K562 (cell line): ENCODE measurements at regions not wholly inside any gene's neighbourhood (a gene's known extent, or its start where the extent isn't known, plus 50 kb on each side); places are given as distances from the start of the nearest gene placed in this dataset.

ENCODE experiments used
- ARID1B ChIP-seq: fragments of 450-650 bp; IDR thresholded peaks from 2 replicates; pipeline ENCODE4 v1.6.1; 2016; ENCODE audit warnings: antibody characterized with exemption, mild to moderate bottlenecking, inconsistent platforms
- ATF7 ChIP-seq: fragments of 450-650 bp; IDR thresholded peaks from 2 replicates; pipeline ENCODE4 v1.7.1; 2014; ENCODE audit warnings: mild to moderate bottlenecking, moderate library complexity
- CBFB ChIP-seq: sonication (generic); formaldehyde crosslinking; IDR thresholded peaks from 2 replicates; pipeline ENCODE4 v1.4.0; 2020; ENCODE audit warnings: mild to moderate bottlenecking, missing genetic modification reagents
- HLTF ChIP-seq: fragments of 450-650 bp; IDR thresholded peaks from 2 replicates; pipeline ENCODE4 v1.6.1; 2016
- HMG20A ChIP-seq: fragments of 450-650 bp; formaldehyde crosslinking; conservative IDR thresholded peaks from 2 replicates; pipeline ENCODE4 v1.4.0; 2020; ENCODE audit warnings: mild to moderate bottlenecking, mixed read lengths
- HMG20B ChIP-seq: fragments of 250-450 bp; sonication (Bioruptor Pico); IDR thresholded peaks from 2 replicates; pipeline ENCODE4 v1.5.0; 2021; ENCODE audit warnings: mild to moderate bottlenecking
- JUNB ChIP-seq: fragments of 450-650 bp; formaldehyde crosslinking; conservative IDR thresholded peaks from 2 replicates; pipeline ENCODE4 v1.4.0; 2020; ENCODE audit warnings: mild to moderate bottlenecking
- MEF2D ChIP-seq: conservative IDR thresholded peaks from 2 replicates; pipeline ENCODE4 v1.6.1; 2016; ENCODE audit warnings: low read depth, missing genetic modification characterization, missing compliant biosample characterization
- NBN ChIP-seq: fragments of 450-650 bp; IDR thresholded peaks from 2 replicates; pipeline ENCODE4 v1.6.1; 2016; ENCODE audit warnings: low read depth, mild to moderate bottlenecking
- NCOA6 ChIP-seq: fragments of 450-650 bp; IDR thresholded peaks from 2 replicates; pipeline ENCODE4 v1.6.1; 2017; ENCODE audit warnings: mild to moderate bottlenecking
- NR2C1 ChIP-seq, 2 experiments: fragments of 450-650 bp; IDR thresholded peaks; 2 replicates each; pipeline ENCODE4 v1.6.1; 2017; ENCODE audit warnings: mild to moderate bottlenecking in 2 of 2, antibody characterized with exemption in 1 of 2, inconsistent platforms in 1 of 2, missing compliant biosample characterization in 1 of 2, missing genetic modification characterization in 1 of 2
- PRMT5 ChIP-seq: sonication (generic); formaldehyde crosslinking; IDR thresholded peaks from 2 replicates; pipeline ENCODE4 v1.5.0; 2020; ENCODE audit warnings: missing genetic modification reagents
- SMAD1 ChIP-seq: fragments of 150-350 bp; IDR thresholded peaks from 2 replicates; pipeline ENCODE4 v1.6.1; 2014; ENCODE audit warnings: low read length, low read depth; ENCODE audit not compliant: partially characterized antibody
- SMARCC2 ChIP-seq: fragments of 450-650 bp; IDR thresholded peaks from 2 replicates; pipeline ENCODE4 v1.6.1; 2017; ENCODE audit warnings: antibody characterized with exemption, moderate library complexity, mild to moderate bottlenecking, low read depth
- TAL1 ChIP-seq: fragments of 450-650 bp; IDR thresholded peaks from 2 replicates; pipeline ENCODE4 v1.6.1; 2016; ENCODE audit warnings: mild to moderate bottlenecking
- TCF15 ChIP-seq: fragments of 250-450 bp; sonication (Bioruptor Pico); IDR thresholded peaks from 2 replicates; pipeline ENCODE4 v1.8.0; 2022; ENCODE audit warnings: moderate library complexity, mild to moderate bottlenecking, inconsistent platforms
- TSC22D4 ChIP-seq: fragments of 450-650 bp; IDR thresholded peaks from 2 replicates; pipeline ENCODE4 v1.6.1; 2016; ENCODE audit warnings: missing genetic modification characterization, missing biosample characterization, control low read depth
- ZNF561 ChIP-seq: fragments of 450-650 bp; formaldehyde crosslinking; conservative IDR thresholded peaks from 2 replicates; pipeline ENCODE4 v1.4.0; 2020; ENCODE audit warnings: mild to moderate bottlenecking, moderate library complexity
- ZNF76 ChIP-seq: fragments of 250-450 bp; sonication (Bioruptor Pico); IDR thresholded peaks from 2 replicates; pipeline ENCODE4 v1.4.0; 2020; ENCODE audit warnings: mild to moderate bottlenecking, moderate library complexity, borderline replicate concordance
- TF ChIP-seq, protein P1 (sequence below): IDR thresholded peaks from 3 replicates; pipeline ENCODE4 v1.6.1; 2011; ENCODE audit warnings: borderline replicate concordance, mild to moderate bottlenecking; ENCODE audit not compliant: insufficient read length, insufficient read depth
- TF ChIP-seq, protein P2 (sequence below): fragments of 450-650 bp; IDR thresholded peaks from 2 replicates; pipeline ENCODE4 v1.7.0; 2016; ENCODE audit warnings: borderline replicate concordance
- TF ChIP-seq, protein P3 (sequence below): fragments of 450-650 bp; formaldehyde crosslinking; IDR thresholded peaks from 2 replicates; pipeline ENCODE4 v1.4.0; 2020; ENCODE audit warnings: mild to moderate bottlenecking, moderate library complexity
- TF ChIP-seq, protein P4 (sequence below): fragments of 450-650 bp; IDR thresholded peaks from 2 replicates; pipeline ENCODE4 v1.6.1; 2017; ENCODE audit warnings: antibody characterized with exemption

- TF ChIP-seq SMAD1 (no peak), TAL1 (peak; percentile 25; the same call in 1 of the 2 replicates), JUNB (no peak), MEF2D (tag) (no peak), ZNF561 (CRISPR knock-in tag) (no peak), TCF15 (CRISPR knock-in tag) (no peak), ZNF76 (CRISPR knock-in tag) (no peak), HMG20A (CRISPR knock-in tag) (no peak), NCOA6 (no peak), HMG20B (no peak), ATF7 (peak; percentile 78), PRMT5 (CRISPR knock-in tag) (no peak), NBN (peak; percentile 48; the same call in 1 of the 2 replicates), TSC22D4 (tag) (no peak), NR2C1 (IDR thresholded peaks at IDR 0.05) (no peak), NR2C1 (tag; IDR thresholded peaks at IDR 0.05) (no peak), SMARCC2 (peak; percentile 59; the same call in 1 of the 2 replicates), ARID1B (peak; percentile 80), CBFB (CRISPR knock-in tag) (no peak), HLTF (no peak)
- TF ChIP-seq, protein P1, sequence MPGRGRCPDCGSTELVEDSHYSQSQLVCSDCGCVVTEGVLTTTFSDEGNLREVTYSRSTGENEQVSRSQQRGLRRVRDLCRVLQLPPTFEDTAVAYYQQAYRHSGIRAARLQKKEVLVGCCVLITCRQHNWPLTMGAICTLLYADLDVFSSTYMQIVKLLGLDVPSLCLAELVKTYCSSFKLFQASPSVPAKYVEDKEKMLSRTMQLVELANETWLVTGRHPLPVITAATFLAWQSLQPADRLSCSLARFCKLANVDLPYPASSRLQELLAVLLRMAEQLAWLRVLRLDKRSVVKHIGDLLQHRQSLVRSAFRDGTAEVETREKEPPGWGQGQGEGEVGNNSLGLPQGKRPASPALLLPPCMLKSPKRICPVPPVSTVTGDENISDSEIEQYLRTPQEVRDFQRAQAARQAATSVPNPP = no peak
- TF ChIP-seq, protein P2, sequence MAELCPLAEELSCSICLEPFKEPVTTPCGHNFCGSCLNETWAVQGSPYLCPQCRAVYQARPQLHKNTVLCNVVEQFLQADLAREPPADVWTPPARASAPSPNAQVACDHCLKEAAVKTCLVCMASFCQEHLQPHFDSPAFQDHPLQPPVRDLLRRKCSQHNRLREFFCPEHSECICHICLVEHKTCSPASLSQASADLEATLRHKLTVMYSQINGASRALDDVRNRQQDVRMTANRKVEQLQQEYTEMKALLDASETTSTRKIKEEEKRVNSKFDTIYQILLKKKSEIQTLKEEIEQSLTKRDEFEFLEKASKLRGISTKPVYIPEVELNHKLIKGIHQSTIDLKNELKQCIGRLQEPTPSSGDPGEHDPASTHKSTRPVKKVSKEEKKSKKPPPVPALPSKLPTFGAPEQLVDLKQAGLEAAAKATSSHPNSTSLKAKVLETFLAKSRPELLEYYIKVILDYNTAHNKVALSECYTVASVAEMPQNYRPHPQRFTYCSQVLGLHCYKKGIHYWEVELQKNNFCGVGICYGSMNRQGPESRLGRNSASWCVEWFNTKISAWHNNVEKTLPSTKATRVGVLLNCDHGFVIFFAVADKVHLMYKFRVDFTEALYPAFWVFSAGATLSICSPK = no peak
- TF ChIP-seq, protein P3, sequence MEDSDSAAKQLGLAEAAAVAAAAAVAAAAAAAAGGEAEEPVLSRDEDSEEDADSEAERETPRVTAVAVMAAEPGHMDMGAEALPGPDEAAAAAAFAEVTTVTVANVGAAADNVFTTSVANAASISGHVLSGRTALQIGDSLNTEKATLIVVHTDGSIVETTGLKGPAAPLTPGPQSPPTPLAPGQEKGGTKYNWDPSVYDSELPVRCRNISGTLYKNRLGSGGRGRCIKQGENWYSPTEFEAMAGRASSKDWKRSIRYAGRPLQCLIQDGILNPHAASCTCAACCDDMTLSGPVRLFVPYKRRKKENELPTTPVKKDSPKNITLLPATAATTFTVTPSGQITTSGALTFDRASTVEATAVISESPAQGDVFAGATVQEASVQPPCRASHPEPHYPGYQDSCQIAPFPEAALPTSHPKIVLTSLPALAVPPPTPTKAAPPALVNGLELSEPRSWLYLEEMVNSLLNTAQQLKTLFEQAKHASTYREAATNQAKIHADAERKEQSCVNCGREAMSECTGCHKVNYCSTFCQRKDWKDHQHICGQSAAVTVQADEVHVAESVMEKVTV (CRISPR knock-in tag) = no peak
- TF ChIP-seq, protein P4, sequence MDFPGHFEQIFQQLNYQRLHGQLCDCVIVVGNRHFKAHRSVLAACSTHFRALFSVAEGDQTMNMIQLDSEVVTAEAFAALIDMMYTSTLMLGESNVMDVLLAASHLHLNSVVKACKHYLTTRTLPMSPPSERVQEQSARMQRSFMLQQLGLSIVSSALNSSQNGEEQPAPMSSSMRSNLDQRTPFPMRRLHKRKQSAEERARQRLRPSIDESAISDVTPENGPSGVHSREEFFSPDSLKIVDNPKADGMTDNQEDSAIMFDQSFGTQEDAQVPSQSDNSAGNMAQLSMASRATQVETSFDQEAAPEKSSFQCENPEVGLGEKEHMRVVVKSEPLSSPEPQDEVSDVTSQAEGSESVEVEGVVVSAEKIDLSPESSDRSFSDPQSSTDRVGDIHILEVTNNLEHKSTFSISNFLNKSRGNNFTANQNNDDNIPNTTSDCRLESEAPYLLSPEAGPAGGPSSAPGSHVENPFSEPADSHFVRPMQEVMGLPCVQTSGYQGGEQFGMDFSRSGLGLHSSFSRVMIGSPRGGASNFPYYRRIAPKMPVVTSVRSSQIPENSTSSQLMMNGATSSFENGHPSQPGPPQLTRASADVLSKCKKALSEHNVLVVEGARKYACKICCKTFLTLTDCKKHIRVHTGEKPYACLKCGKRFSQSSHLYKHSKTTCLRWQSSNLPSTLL = no peak
Observed at GRCh38 chr2:55106148-55106547, 55.9 kb upstream of the RTN4 start (continued).
